Thoracic aorta (tissue), 2 donors: ENCODE measurements at regions not wholly inside any gene's neighbourhood (a gene's known extent, or its start where the extent isn't known, plus 50 kb on each side); places are given as distances from the start of the nearest gene placed in this dataset.

Experiments used
- ATAC-seq: fragments of 150-250 bp; one replicate; pipeline ENCODE4 v1.8.0; 2017; ENCODE audit warnings: low read depth; ENCODE audit not compliant: insufficient number of reproducible peaks, low FRiP score
- DNase-seq: peaks from one replicate; pipeline ENCODE4 v3.0.0-alpha.2; 2020; ENCODE audit warnings: low spot score
- H3K27ac ChIP-seq, 2 donors: fragments of 200-600 bp; sonication (generic); 1 replicate in 1 of 2; 2 replicates in 1 of 2; pipeline ENCODE4 v1.5.1; 2016; ENCODE audit warnings: mild to moderate bottlenecking in 2 of 2, moderate library complexity in 2 of 2
- H3K27me3 ChIP-seq: fragments of 200-600 bp; sonication (generic); replicated peaks from 2 replicates; pipeline ENCODE4 v1.6.0; 2016; ENCODE audit warnings: mild to moderate bottlenecking; ENCODE audit not compliant: insufficient read depth
- H3K36me3 ChIP-seq: fragments of 200-600 bp; sonication (generic); one replicate; pipeline ENCODE4 v1.5.1; 2016
- H3K4me1 ChIP-seq, 2 donors: fragments of 200-600 bp; sonication (generic); 1 replicate in 1 of 2; 2 replicates in 1 of 2; pipeline versions ENCODE4 v1.5.1 to v1.6.0; 2016; ENCODE audit warnings: low read depth in 2 of 2, mild to moderate bottlenecking in 1 of 2; ENCODE audit not compliant: control insufficient read depth in 1 of 2
- H3K4me3 ChIP-seq: fragments of 200-600 bp; sonication (generic); 2 replicates; pipeline ENCODE4 v1.5.1; 2016; ENCODE audit warnings: mild to moderate bottlenecking
- H3K9me3 ChIP-seq: fragments of 200-600 bp; sonication (generic); 2 replicates; pipeline ENCODE4 v1.5.1; 2016
- CTCF ChIP-seq: fragments of 200-600 bp; sonication (generic); IDR thresholded peaks from one replicate; pipeline ENCODE4 v1.5.1; 2019; ENCODE audit warnings: antibody characterized with exemption

GRCh38 chr10:120975072-120975867, 124.1 kb downstream of the WDR11 start:
- no peak overlapping the region for H3K27ac ChIP-seq
- no peaks in the 10 kb centered on the region for H3K27me3 ChIP-seq

DNA sequence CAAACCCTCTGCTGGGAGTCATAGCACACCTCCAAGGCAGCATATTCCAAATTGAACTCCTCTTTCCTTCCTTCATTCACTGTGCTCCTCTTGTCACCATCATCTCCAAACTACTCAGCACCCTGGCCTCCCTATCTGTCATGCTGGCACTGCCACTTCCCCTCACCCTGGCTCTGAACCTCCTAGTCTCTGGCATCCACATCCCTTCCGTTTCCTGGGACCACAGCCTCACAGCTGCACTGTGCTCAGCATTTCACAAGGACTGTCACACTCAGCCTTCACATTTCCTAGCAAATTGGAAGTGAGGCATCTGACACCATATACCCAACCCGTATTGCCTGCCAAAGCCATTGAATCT, 124.7 kb downstream of the WDR11 start:
- Histone ChIP-seq H3K4me1 (peaks cover 4 to 9% of the 10 kb centered on the region in 2 donors), H3K27ac (no peak overlapping the region), H3K36me3 (no peaks in the 10 kb centered on the region), H3K9me3 (peaks cover 5% of the 10 kb centered on the region), H3K27me3 (no peaks in the 10 kb centered on the region), H3K4me3 (no peak overlapping the region)
- DNase-seq (no peak), ATAC-seq (no peak)
- no peak for TF ChIP-seq CTCF

More at GRCh38 chr10:120975072-120975867, 124.1 kb downstream of the WDR11 start:
- H3K4me1 ChIP-seq: peaks cover 4 to 9% of the 10 kb centered on the region in 2 donors
- H3K36me3 ChIP-seq: no peaks in the 10 kb centered on the region
- TF ChIP-seq CTCF: no peak
- no peak for ATAC-seq
- H3K9me3 ChIP-seq: peaks cover 5% of the 10 kb centered on the region
- DNase-seq: no peak
- no peak overlapping the region for H3K4me3 ChIP-seq

DNA sequence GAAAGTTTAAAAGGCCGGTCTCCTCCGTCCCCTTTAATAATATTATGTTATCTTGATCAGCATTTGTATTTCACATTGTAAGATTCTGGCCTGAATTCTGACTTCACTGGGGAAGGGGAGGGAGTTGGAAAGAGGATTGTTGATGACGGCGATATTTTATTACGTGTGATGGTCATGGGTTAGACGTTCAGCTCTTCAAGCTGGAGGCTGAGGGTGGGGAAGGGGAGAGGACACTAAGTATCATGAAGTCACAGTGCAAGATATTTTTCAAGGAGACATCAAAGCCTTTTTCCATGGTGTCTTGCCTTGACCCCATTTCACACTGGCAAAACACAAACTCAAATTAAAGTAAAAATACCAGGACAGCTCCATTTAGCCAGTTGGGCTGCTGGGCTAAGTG, 126.7 kb downstream of the WDR11 start:
- Histone ChIP-seq H3K36me3 (no peaks in the 10 kb centered on the region), H3K9me3 (peaks cover 5% of the 10 kb centered on the region), H3K27me3 (no peaks in the 10 kb centered on the region), H3K4me1 (peaks cover 4 to 9% of the 10 kb centered on the region in 2 donors), H3K27ac (no peak overlapping the region), H3K4me3 (no peak overlapping the region)
- DNase-seq: no peak
- no peak for ATAC-seq
- no peak for TF ChIP-seq CTCF

GRCh38 chr10:120978589-120979252, 127.6 kb downstream of the WDR11 start:
- H3K27ac ChIP-seq: no peak overlapping the region
- DNase-seq (no peak), ATAC-seq (no peak)
- no peaks in the 10 kb centered on the region for H3K27me3 ChIP-seq
- peaks cover 4 to 9% of the 10 kb centered on the region in 2 donors for H3K4me1 ChIP-seq
- H3K4me3 ChIP-seq: peak overlapping the region; percentile 63
- peaks cover 5% of the 10 kb centered on the region for H3K9me3 ChIP-seq
- H3K36me3 ChIP-seq: no peaks in the 10 kb centered on the region
- no peak for TF ChIP-seq CTCF

- Histone ChIP-seq H3K27ac (no peak overlapping the region), H3K27me3 (no peaks in the 10 kb centered on the region), H3K4me1 (peaks cover 4 to 9% of the 10 kb centered on the region in 2 donors), H3K9me3 (peaks cover 2% of the 10 kb centered on the region), H3K36me3 (no peaks in the 10 kb centered on the region), H3K4me3 (peak overlapping the region; percentile 63)
- DNase-seq: no peak
- no peak for TF ChIP-seq CTCF
- ATAC-seq: no peak
Measured at GRCh38 chr10:120979435-120980278, 128.5 kb downstream of the WDR11 start.
